KMS-11 (cell line): ENCODE measurements at regions not wholly inside any gene's neighbourhood (a gene's known extent, or its start where the extent isn't known, plus 50 kb on each side); places are given as distances from the start of the nearest gene placed in this dataset.

ENCODE experiments used
- H2AFZ ChIP-seq: fragments of 200-600 bp; sonication (generic); 2 replicates; pipeline ENCODE4 v1.6.1; 2016; ENCODE audit warnings: antibody characterized with exemption, mixed run types, low read depth
- H3K27ac ChIP-seq: fragments of 200-600 bp; sonication (generic); 2 replicates; pipeline ENCODE4 v1.6.1; 2016; ENCODE audit warnings: mild to moderate bottlenecking, mixed run types
- H3K27me3 ChIP-seq: fragments of 200-600 bp; sonication (generic); 2 replicates; pipeline ENCODE4 v1.6.1; 2017; ENCODE audit warnings: mild to moderate bottlenecking, low read depth, mixed run types, moderate library complexity; ENCODE audit not compliant: insufficient read depth
- H3K36me3 ChIP-seq: fragments of 200-600 bp; sonication (generic); 2 replicates; pipeline ENCODE4 v1.6.1; 2017; ENCODE audit warnings: mild to moderate bottlenecking, mixed run types; ENCODE audit not compliant: insufficient read depth
- H3K4me1 ChIP-seq: fragments of 200-600 bp; sonication (generic); 2 replicates; pipeline ENCODE4 v1.6.1; 2016; ENCODE audit warnings: mild to moderate bottlenecking, low read depth, mixed run types; ENCODE audit not compliant: poor library complexity, severe bottlenecking
- H3K4me2 ChIP-seq: fragments of 200-600 bp; sonication (generic); 2 replicates; pipeline ENCODE4 v1.7.0; 2016; ENCODE audit warnings: mild to moderate bottlenecking, mixed run types
- H3K4me3 ChIP-seq: fragments of 200-600 bp; sonication (generic); IDR thresholded peaks from 2 replicates; pipeline ENCODE4 v1.6.1; 2017; ENCODE audit warnings: low read depth, low read length, mixed read lengths; ENCODE audit not compliant: insufficient read depth
- H3K79me2 ChIP-seq: fragments of 200-600 bp; sonication (generic); 2 replicates; pipeline ENCODE4 v1.6.1; 2016; ENCODE audit warnings: low read depth, mixed run types; ENCODE audit not compliant: insufficient read depth
- H3K9ac ChIP-seq: fragments of 200-600 bp; sonication (generic); 2 replicates; pipeline ENCODE4 v1.6.1; 2016; ENCODE audit warnings: mild to moderate bottlenecking, mixed run types
- H4K20me1 ChIP-seq: fragments of 200-600 bp; sonication (generic); 2 replicates; pipeline ENCODE4 v1.6.1; 2016; ENCODE audit warnings: mild to moderate bottlenecking, mixed run types; ENCODE audit not compliant: insufficient read depth
- TF ChIP-seq, protein P1 (sequence below): fragments of 200-600 bp; sonication (generic); conservative IDR thresholded peaks from 2 replicates; pipeline ENCODE4 v1.6.1; 2017; ENCODE audit warnings: low read depth, mild to moderate bottlenecking, antibody characterized with exemption, low read length, moderate library complexity, mixed read lengths

DNA sequence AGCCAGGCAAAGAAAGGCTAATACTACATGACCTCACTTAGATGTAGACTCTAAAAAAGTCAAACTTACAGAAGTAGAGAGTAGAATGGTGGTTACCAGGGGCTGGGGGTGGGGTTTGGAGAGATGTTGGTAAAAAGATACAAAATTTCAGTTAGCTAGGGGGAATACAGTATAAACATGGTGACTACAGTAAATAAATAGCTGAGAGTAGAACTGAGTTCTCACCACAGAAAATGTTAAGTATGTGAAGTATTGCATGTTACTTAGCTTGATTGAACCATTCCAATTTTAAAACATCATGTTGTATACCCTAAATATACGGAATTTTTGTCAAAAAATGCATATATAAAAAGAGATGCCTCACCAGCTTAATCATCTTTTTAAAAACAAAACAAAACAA lies 67.5 kb upstream of the DOCK9 start:
- Histone ChIP-seq H2AFZ (no peak overlapping the region), H3K4me1 (peaks cover 10% of the 10 kb centered on the region), H3K79me2 (no peaks in the 10 kb centered on the region), H3K4me3 (no peak overlapping the region), H3K9ac (no peak overlapping the region), H3K27ac (no peak overlapping the region), H4K20me1 (no peaks in the 10 kb centered on the region), H3K27me3 (no peaks in the 10 kb centered on the region), H3K4me2 (no peak overlapping the region), H3K36me3 (no peaks in the 10 kb centered on the region)
- TF ChIP-seq, protein P1, sequence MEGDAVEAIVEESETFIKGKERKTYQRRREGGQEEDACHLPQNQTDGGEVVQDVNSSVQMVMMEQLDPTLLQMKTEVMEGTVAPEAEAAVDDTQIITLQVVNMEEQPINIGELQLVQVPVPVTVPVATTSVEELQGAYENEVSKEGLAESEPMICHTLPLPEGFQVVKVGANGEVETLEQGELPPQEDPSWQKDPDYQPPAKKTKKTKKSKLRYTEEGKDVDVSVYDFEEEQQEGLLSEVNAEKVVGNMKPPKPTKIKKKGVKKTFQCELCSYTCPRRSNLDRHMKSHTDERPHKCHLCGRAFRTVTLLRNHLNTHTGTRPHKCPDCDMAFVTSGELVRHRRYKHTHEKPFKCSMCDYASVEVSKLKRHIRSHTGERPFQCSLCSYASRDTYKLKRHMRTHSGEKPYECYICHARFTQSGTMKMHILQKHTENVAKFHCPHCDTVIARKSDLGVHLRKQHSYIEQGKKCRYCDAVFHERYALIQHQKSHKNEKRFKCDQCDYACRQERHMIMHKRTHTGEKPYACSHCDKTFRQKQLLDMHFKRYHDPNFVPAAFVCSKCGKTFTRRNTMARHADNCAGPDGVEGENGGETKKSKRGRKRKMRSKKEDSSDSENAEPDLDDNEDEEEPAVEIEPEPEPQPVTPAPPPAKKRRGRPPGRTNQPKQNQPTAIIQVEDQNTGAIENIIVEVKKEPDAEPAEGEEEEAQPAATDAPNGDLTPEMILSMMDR = no peak

DNA sequence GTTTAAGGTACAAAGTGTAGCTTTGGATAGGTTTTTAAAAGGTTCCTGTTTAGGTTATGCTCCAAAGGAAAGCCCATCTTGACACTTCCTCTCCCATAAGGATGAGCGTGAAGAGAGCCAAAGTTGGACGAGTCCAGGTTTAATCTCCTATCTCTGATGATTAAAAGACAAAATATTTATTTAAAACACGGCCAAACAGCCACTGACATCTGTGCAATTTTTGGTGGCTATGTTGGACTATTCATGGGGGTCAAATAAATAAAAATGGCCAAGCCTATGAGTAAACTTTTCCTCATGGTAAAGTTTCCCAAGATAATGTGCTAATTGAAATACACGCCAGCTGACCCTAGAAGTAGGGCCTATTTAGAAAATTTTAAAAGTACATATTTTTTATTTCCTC lies 69.0 kb upstream of the DOCK9 start:
- TF ChIP-seq, protein P1 = no peak
- Histone ChIP-seq H2AFZ (no peak overlapping the region), H3K27me3 (no peaks in the 10 kb centered on the region)

DNA sequence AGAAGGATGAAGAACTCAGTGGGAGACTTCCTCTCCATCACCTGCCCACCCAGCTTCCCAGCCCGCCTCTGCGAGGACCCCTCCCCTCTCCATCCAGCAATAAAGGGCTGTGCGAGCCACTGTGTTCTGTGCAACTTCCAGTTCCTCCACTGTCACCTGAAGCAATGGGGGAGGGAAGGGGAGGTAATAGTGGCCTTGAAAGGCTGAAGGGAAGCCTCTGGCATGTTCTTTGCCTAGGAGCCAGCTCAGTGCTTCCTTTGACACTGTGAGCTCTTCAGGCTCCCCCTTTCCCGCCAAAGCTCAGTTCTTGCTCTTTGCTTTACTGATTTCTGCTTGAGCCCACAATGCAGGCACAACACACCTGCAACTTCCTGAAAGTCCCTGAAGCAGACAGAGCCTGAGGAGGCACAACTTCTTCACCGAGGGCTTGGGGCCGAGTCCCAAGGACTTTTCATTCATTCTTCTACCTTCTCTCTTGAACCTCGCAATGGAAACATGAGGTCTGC lies 73.2 kb upstream of the DOCK9 start:
- Histone ChIP-seq H3K4me3 (no peak overlapping the region), H3K4me1 (no peaks in the 10 kb centered on the region), H3K4me2 (no peak overlapping the region), H3K27me3 (no peaks in the 10 kb centered on the region), H2AFZ (no peak overlapping the region), H3K9ac (no peak overlapping the region), H4K20me1 (no peaks in the 10 kb centered on the region), H3K79me2 (no peaks in the 10 kb centered on the region), H3K36me3 (no peaks in the 10 kb centered on the region), H3K27ac (no peak overlapping the region)
- TF ChIP-seq, protein P1 = no peak

More for the DNA sequence above, 69.0 kb upstream of the DOCK9 start:
- H3K4me3 ChIP-seq = no peak overlapping the region
- H3K4me1 ChIP-seq = peaks cover 5% of the 10 kb centered on the region
- no peak overlapping the region for H3K9ac ChIP-seq
- no peaks in the 10 kb centered on the region for H3K36me3 ChIP-seq
- H3K79me2 ChIP-seq = no peaks in the 10 kb centered on the region
- H4K20me1 ChIP-seq = no peaks in the 10 kb centered on the region
- H3K4me2 ChIP-seq = no peak overlapping the region
- H3K27ac ChIP-seq = no peak overlapping the region

DNA sequence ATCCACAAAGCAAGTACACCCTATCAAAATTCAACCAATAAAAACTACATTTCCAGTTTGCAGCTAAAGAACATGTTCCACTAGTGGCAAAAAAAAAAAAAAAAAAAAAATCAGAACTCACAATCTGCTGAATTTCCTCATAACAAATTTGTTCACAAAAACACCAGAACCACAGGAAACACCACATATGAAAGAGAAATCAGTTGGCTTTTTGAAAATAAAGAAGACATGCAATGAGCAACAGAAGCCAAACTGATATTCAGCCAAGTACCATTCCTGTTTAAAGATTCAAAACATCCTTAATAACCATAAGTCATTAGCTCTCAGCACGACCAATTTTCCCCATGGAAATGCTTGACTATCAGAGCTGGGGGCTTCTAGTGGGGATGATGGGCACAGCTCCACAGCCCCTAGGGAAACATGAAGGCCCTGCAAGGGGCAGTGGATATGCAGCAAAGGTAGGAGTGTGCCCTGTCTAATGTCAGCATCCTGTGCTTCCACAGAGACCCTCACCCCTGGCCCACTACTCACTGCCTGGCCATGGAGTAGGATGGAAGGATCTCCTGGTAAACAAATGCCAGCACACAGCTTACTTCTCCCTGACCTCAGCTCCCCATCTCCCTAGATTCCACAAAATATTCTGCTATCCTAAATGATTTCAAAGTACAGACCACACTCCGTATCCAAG lies 74.0 kb upstream of the DOCK9 start:
- Histone ChIP-seq H3K36me3 (no peaks in the 10 kb centered on the region), H3K4me3 (no peak overlapping the region), H3K27ac (no peak overlapping the region), H3K4me1 (no peaks in the 10 kb centered on the region), H3K9ac (no peak overlapping the region), H3K79me2 (no peaks in the 10 kb centered on the region), H3K27me3 (no peaks in the 10 kb centered on the region), H2AFZ (no peak overlapping the region), H3K4me2 (no peak overlapping the region), H4K20me1 (no peaks in the 10 kb centered on the region)
- TF ChIP-seq, protein P1 = no peak
